Loucy (cell line): ENCODE measurements at regions not wholly inside any gene's neighbourhood (a gene's known extent, or its start where the extent isn't known, plus 50 kb on each side); places are given as distances from the start of the nearest gene placed in this dataset.

Experiments used
- H2AFZ ChIP-seq: fragments of 200-600 bp; sonication (generic); 2 replicates; pipeline ENCODE4 v1.6.0; 2016; ENCODE audit warnings: antibody characterized with exemption, mild to moderate bottlenecking, low read length, moderate library complexity
- H3F3A ChIP-seq: fragments of 200-600 bp; 2 replicates; pipeline ENCODE4 v1.6.0; 2016; ENCODE audit warnings: antibody characterized with exemption, low read depth, mild to moderate bottlenecking
- H3K27me3 ChIP-seq: fragments of 200-600 bp; sonication (generic); 2 replicates; pipeline ENCODE4 v1.6.1; 2014; ENCODE audit warnings: low read length, mild to moderate bottlenecking; ENCODE audit not compliant: insufficient read depth, poor library complexity, severe bottlenecking
- H3K36me3 ChIP-seq: fragments of 200-600 bp; sonication (generic); 2 replicates; pipeline ENCODE4 v1.6.1; 2016; ENCODE audit warnings: low read length; ENCODE audit not compliant: insufficient read depth
- H3K4me1 ChIP-seq: fragments of 200-600 bp; sonication (generic); 2 replicates; pipeline ENCODE4 v1.5.1; 2014; ENCODE audit warnings: low read length, mild to moderate bottlenecking; ENCODE audit not compliant: insufficient read depth, poor library complexity, severe bottlenecking
- H3K4me2 ChIP-seq: fragments of 200-600 bp; sonication (generic); 2 replicates; pipeline ENCODE4 v1.6.0; 2014; ENCODE audit warnings: antibody characterized with exemption, low read length, low read depth, mild to moderate bottlenecking; ENCODE audit not compliant: poor library complexity, severe bottlenecking
- H3K4me3 ChIP-seq: fragments of 200-600 bp; sonication (generic); 2 replicates; pipeline ENCODE4 v1.5.1; 2014; ENCODE audit warnings: low read length, mild to moderate bottlenecking, mixed read lengths; ENCODE audit not compliant: poor library complexity, severe bottlenecking
- H3K79me2 ChIP-seq: fragments of 200-600 bp; sonication (generic); 2 replicates; pipeline ENCODE4 v1.6.1; 2014; ENCODE audit warnings: low read length; ENCODE audit not compliant: insufficient read depth
- H3K9ac ChIP-seq: fragments of 200-600 bp; sonication (generic); 2 replicates; pipeline ENCODE4 v1.6.0; 2014; ENCODE audit warnings: mild to moderate bottlenecking, low read depth, low read length, moderate library complexity; ENCODE audit not compliant: poor library complexity, severe bottlenecking
- H3K9me2 ChIP-seq: fragments of 200-600 bp; sonication (generic); replicated peaks from 2 replicates; pipeline ENCODE4 v1.6.1; 2016; ENCODE audit warnings: low read depth, low read length, mixed read lengths
- H3K9me3 ChIP-seq: fragments of 200-600 bp; sonication (generic); 2 replicates; pipeline ENCODE4 v1.6.1; 2014; ENCODE audit warnings: mild to moderate bottlenecking, antibody characterized with exemption, low read length, low read depth; ENCODE audit not compliant: insufficient read depth
- H4K20me1 ChIP-seq: fragments of 200-600 bp; sonication (generic); 2 replicates; pipeline ENCODE4 v1.6.0; 2014; ENCODE audit warnings: antibody characterized with exemption, low read length, mild to moderate bottlenecking; ENCODE audit not compliant: insufficient read depth, poor library complexity, severe bottlenecking
- EZH2phosphoT487 ChIP-seq: fragments of 200-600 bp; IDR thresholded peaks from 2 replicates; pipeline ENCODE4 v1.6.1; 2018; ENCODE audit warnings: antibody characterized with exemption, mild to moderate bottlenecking, moderate library complexity, borderline replicate concordance
- TF ChIP-seq, protein P1 (sequence below): fragments of 200-600 bp; sonication (generic); conservative IDR thresholded peaks from 2 replicates; pipeline ENCODE4 v1.5.1; 2014; ENCODE audit warnings: mild to moderate bottlenecking, antibody characterized with exemption, low read length

DNA sequence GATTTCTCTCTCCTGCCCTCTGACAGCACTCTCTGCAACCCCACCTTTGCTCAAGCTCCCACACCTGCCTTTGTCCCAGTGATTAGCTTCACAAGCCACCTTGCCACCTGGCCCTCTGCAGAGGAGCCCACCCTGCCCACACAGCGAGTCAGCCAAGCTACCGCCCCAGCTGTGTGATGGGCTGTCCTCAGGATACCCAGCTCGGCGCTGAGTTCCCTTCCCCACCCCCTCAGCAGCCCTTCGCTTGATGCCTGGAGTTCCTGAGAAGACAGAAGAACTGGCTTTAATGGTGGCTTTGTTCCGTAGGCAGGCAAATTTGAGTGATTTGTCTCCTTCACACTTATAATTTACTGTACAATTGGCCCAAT, 266.4 kb downstream of the CBLN1 start:
- H3K79me2 ChIP-seq: no peaks in the 10 kb centered on the region
- no peak overlapping the region for H3K9ac ChIP-seq
- no peaks in the 10 kb centered on the region for H3K4me1 ChIP-seq
- H3K4me3 ChIP-seq: no peak overlapping the region
- no peak overlapping the region for H2AFZ ChIP-seq
- H3F3A ChIP-seq: no peaks in the 10 kb centered on the region
- H3K27me3 ChIP-seq: no peaks in the 10 kb centered on the region
- no peaks in the 10 kb centered on the region for H3K9me2 ChIP-seq
- H4K20me1 ChIP-seq: no peaks in the 10 kb centered on the region
- TF ChIP-seq, protein P1, sequence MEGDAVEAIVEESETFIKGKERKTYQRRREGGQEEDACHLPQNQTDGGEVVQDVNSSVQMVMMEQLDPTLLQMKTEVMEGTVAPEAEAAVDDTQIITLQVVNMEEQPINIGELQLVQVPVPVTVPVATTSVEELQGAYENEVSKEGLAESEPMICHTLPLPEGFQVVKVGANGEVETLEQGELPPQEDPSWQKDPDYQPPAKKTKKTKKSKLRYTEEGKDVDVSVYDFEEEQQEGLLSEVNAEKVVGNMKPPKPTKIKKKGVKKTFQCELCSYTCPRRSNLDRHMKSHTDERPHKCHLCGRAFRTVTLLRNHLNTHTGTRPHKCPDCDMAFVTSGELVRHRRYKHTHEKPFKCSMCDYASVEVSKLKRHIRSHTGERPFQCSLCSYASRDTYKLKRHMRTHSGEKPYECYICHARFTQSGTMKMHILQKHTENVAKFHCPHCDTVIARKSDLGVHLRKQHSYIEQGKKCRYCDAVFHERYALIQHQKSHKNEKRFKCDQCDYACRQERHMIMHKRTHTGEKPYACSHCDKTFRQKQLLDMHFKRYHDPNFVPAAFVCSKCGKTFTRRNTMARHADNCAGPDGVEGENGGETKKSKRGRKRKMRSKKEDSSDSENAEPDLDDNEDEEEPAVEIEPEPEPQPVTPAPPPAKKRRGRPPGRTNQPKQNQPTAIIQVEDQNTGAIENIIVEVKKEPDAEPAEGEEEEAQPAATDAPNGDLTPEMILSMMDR: no peak
- no peak for TF ChIP-seq EZH2phosphoT487
- no peaks in the 10 kb centered on the region for H3K9me3 ChIP-seq
- no peak overlapping the region for H3K4me2 ChIP-seq
- no peaks in the 10 kb centered on the region for H3K36me3 ChIP-seq

DNA sequence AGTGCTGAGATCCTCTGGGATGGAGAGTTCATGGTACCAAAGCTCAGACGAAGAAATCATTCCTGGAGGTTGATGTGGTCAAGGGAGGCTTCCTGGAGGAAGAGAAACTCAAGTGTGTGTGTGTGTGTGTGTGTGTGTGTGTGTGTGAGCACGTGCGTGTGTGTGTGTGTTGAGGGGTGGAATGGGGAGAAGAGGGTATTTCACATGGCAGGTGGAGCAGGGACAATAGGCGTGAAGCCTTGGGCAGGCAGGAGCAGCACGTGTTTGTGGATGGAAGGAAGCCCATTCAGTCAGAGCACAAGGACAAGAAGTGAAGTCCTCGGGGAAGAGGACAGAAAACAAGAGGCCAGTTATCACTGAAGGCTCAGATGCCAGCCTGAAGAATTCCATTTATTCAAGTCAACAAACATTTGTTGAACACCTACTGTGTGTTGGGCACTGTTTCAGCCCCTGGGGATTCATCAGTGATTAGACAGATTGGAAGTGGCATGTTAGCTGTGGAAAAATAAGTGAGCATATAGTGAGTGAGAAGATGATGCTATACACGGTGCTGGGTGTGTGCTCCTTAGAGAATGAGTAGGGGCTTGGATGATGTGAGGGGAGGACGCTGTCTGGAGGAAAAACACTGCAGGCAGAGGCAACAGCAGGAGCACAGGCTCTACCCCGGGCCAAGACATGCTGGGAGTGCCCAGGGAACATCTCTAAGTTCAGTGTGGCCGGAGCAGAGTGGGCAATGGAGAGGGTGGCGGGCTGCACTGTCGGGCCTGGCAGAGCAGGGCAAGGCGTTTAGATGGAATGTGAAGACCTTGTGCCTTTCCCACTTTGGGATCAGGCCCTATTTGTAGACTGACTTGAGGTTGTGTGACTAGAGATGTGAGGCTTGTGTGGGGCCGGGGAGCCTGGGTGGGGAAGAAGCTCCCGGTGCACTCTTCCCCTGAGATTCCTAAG, 267.1 kb downstream of the CBLN1 start:
- no peak overlapping the region for H3K4me2 ChIP-seq
- no peaks in the 10 kb centered on the region for H3K9me3 ChIP-seq
- TF ChIP-seq, protein P1: no peak
- no peak for TF ChIP-seq EZH2phosphoT487
- H3F3A ChIP-seq: no peaks in the 10 kb centered on the region
- H3K4me3 ChIP-seq: no peak overlapping the region
- H3K36me3 ChIP-seq: no peaks in the 10 kb centered on the region
- no peaks in the 10 kb centered on the region for H4K20me1 ChIP-seq
- H3K27me3 ChIP-seq: no peaks in the 10 kb centered on the region
- no peak overlapping the region for H3K9ac ChIP-seq
- no peaks in the 10 kb centered on the region for H3K9me2 ChIP-seq
- no peaks in the 10 kb centered on the region for H3K79me2 ChIP-seq
- no peaks in the 10 kb centered on the region for H3K4me1 ChIP-seq
- H2AFZ ChIP-seq: no peak overlapping the region

DNA sequence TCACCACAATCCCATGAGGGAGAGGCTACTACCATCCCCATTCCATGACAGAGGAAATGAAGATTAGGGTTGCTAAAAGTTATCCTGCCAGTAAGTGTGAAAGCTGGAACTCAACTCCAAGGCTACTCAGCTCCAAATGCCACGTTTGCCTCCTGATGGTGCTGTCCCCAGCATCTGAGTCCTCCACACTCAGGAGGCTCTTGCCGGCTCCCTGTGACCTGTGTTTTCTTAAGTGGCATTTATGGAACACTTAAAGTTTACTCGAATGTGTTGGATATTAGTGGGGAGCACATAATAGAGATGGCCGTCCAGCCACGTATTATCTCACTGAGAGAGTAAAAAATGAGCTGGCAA, 267.9 kb downstream of the CBLN1 start:
- TF ChIP-seq, protein P1: no peak
- TF ChIP-seq EZH2phosphoT487: no peak
- Histone ChIP-seq H3K27me3 (no peaks in the 10 kb centered on the region), H4K20me1 (no peaks in the 10 kb centered on the region), H3K4me1 (no peaks in the 10 kb centered on the region), H2AFZ (no peak overlapping the region), H3K9me3 (no peaks in the 10 kb centered on the region), H3K4me3 (no peak overlapping the region), H3F3A (no peaks in the 10 kb centered on the region), H3K79me2 (no peaks in the 10 kb centered on the region), H3K9ac (no peak overlapping the region), H3K4me2 (no peak overlapping the region), H3K9me2 (no peaks in the 10 kb centered on the region), H3K36me3 (no peaks in the 10 kb centered on the region)
